A673 (cell line): ENCODE measurements at regions not wholly inside any gene's neighbourhood (a gene's known extent, or its start where the extent isn't known, plus 50 kb on each side); places are given as distances from the start of the nearest gene placed in this dataset.

Experiments
- CTCF ChIP-seq: fragments of 300-800, 200-600 bp; sonication (generic); conservative IDR thresholded peaks from 2 replicates; pipeline ENCODE4 v1.5.1; 2017; ENCODE audit warnings: low read depth, mild to moderate bottlenecking, antibody characterized with exemption, low read length, moderate library complexity, mixed read lengths
- EZH2 ChIP-seq: fragments of 200-600 bp; sonication (generic); IDR thresholded peaks from 2 replicates; pipeline ENCODE4 v1.6.1; 2017; ENCODE audit warnings: borderline replicate concordance, low read depth, mild to moderate bottlenecking, mixed read lengths, antibody characterized with exemption, low read length; ENCODE audit not compliant: poor library complexity, severe bottlenecking

DNA sequence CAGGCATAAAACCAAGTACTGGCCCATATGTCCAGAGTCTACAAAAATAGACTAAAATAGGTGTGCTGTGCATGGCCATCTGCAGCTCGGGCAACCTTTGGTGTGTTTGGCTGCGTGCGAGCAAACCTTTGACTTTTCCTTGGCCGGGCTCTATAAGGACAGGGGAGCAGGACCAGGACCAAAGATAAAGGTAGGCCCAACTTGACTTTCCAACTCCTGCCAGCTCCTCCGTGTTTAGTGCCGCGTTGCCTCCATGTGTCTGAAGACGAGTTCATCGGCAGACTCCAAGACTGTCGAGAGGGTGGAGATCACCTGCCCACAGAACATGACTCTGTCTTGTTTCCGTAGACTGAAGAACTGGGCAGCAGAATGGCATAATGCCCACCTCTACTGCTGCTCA, 375.5 kb downstream of the IRS2 start:
- no peak for TF ChIP-seq CTCF
- TF ChIP-seq EZH2, result no peak
